Muscle layer of colon (tissue), 2 donors: ENCODE measurements at regions not wholly inside any gene's neighbourhood (a gene's known extent, or its start where the extent isn't known, plus 50 kb on each side); places are given as distances from the start of the nearest gene placed in this dataset.
"Not testable (repeated sequence)": the region's sequence is repeated elsewhere in the genome, so short reads cannot be mapped to it uniquely, and the experiment has no call there.

Experiments
- H3K27ac ChIP-seq: one replicate; pipeline ENCODE4 v1.7.0; 2013; ENCODE audit warnings: low read depth, mild to moderate bottlenecking, low read length, moderate library complexity
- H3K27me3 ChIP-seq, 2 donors: one replicate each; pipeline ENCODE4 v1.7.0; 2013; ENCODE audit warnings: low read length in 2 of 2, mild to moderate bottlenecking in 2 of 2; ENCODE audit not compliant: insufficient read depth in 2 of 2, control insufficient read depth in 1 of 2
- H3K36me3 ChIP-seq: one replicate; pipeline ENCODE4 v1.7.0; 2013; ENCODE audit warnings: mild to moderate bottlenecking, low read length; ENCODE audit not compliant: insufficient read depth
- H3K4me1 ChIP-seq: one replicate; pipeline ENCODE4 v1.7.0; 2013; ENCODE audit warnings: mild to moderate bottlenecking, low read length; ENCODE audit not compliant: insufficient read depth
- H3K4me3 ChIP-seq, 2 donors: one replicate each; pipeline ENCODE4 v1.7.0; 2013; ENCODE audit warnings: low read length in 2 of 2, low read depth in 1 of 2, mild to moderate bottlenecking in 1 of 2, moderate library complexity in 1 of 2
- H3K9ac ChIP-seq: one replicate; pipeline ENCODE4 v1.7.0; 2013; ENCODE audit warnings: low read length
- H3K9me3 ChIP-seq: one replicate; pipeline ENCODE4 v1.7.0; 2013; ENCODE audit warnings: mild to moderate bottlenecking, low read length
- donor health status: abdominal sarcoma.
- donor health status: Adenocarcinoma of cecum.

DNA sequence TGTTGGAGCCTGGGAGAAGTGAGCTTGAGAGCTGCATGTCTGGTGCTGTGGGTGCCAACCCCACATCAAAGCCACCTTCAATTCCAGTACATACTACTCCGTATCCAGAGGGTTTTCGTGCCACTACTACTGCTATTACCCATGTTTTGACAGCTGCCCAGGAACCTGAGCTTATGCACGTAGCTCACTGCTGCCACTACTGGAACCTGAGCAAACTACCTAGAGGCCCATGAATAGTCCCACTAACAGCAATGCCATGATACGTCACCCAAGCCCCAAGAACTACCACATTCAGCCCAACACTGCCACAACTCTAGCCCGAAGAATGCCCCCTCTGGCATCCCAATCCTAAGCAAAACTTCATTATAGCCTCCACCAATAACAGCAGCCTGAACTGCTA lies 215.2 kb upstream of the BCHE start:
- no peaks in the 10 kb centered on the region for H3K27me3 ChIP-seq
- no peaks in the 10 kb centered on the region for H3K4me1 ChIP-seq
- no peak overlapping the region for H3K27ac ChIP-seq
- H3K36me3 ChIP-seq = no peaks in the 10 kb centered on the region
- H3K9ac ChIP-seq = no peak overlapping the region
- no peak overlapping the region for H3K4me3 ChIP-seq
- H3K9me3 ChIP-seq = no peaks in the 10 kb centered on the region

DNA sequence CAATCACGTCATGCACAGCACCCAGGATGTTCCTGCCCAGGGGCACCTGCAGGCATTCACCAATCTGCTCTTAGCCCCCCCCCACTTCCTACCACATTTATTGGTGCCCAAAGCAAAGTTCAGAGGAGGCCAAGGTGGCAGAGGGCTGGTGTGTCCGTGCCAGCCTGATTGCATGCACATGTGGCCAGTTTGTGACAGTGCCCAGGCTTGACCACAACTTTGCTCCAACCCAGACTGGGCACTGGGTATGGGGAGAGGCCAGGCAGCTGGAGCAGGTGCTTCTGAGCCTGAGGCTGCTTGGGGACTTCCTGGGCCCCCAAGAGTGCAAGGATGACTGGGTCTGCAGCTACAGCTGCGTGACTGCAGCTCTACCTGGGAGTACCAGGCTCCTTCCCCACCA lies 192.3 kb upstream of the BCHE start:
- Histone ChIP-seq H3K4me3 (no peak overlapping the region), H3K9me3 (no peaks in the 10 kb centered on the region), H3K27me3 (no peaks in the 10 kb centered on the region), H3K4me1 (no peaks in the 10 kb centered on the region), H3K36me3 (no peaks in the 10 kb centered on the region), H3K9ac (no peak overlapping the region), H3K27ac (no peak overlapping the region)

DNA sequence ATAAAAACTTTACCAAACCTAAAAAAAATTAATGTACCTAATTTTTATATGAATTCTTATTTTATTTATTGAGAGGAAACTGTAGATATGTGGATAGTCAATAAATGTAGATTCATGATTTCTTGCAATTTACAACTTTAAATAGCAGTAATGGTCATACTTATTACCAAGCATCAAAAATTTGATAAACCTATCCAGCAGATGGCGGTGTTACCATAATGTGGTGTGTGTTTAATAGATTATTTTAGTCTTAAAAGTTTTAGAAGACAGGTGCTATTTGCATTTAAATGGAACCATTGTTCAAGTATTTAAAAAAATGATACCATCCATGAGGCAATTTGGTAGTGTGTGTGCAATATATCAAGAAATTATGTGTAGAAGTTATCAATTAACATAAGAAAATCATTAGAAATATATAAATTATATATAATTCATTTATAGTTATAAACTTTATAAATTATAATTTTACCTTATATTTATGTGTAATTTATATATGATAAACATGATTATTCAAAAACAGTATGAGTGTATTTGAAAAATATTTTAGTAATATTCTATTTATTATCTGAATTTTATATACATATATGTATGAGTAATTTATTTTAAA lies 176.0 kb upstream of the BCHE start:
- H3K4me3 ChIP-seq = no peak overlapping the region
- H3K9me3 ChIP-seq = no peaks in the 10 kb centered on the region
- no peaks in the 10 kb centered on the region for H3K27me3 ChIP-seq
- no peak overlapping the region for H3K9ac ChIP-seq
- H3K36me3 ChIP-seq = no peaks in the 10 kb centered on the region
- H3K27ac ChIP-seq = no peak overlapping the region
- no peaks in the 10 kb centered on the region for H3K4me1 ChIP-seq

DNA sequence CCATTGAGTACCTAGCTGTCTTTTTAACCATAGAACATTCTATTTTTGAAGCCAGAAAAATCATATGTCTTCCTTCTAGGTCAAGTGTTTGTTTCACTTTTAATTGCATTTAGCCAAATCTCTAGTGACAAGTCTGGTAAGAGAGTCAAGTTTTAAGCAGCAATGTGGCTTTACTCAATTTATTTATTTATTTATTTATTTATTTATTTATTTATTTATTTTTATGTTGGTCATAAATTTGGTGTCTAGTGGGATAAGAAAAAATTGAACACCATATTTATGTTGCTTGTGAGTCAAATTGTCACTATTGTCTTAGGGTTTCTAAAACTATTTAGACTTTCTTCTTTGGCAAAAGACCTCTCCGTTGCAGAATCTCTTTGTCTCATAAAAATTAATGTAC lies 174.5 kb upstream of the BCHE start:
- no peaks in the 10 kb centered on the region for H3K9me3 ChIP-seq
- no peak overlapping the region for H3K4me3 ChIP-seq
- no peaks in the 10 kb centered on the region for H3K4me1 ChIP-seq
- H3K36me3 ChIP-seq = no peaks in the 10 kb centered on the region
- H3K27me3 ChIP-seq = no peaks in the 10 kb centered on the region
- H3K9ac ChIP-seq = no peak overlapping the region
- H3K27ac ChIP-seq = no peak overlapping the region

DNA sequence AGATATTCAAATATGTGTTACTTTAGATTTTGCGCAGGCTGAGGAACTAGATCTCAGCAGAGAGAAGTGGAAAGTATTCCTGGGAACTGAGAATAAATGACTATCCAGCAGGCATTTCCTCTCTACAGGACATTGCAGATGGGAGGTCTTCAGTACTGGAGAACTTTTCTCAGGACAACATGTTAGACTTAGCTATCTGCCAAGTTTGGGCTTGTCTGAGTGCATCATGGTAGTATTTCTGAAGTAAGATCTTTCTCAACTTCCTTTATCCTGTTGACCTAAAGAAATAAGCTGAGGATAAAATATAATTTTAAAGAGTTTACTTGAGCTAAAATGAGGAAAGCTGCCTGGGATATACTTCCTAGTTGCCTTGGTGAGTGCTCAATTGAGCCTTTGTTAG lies 167.9 kb upstream of the BCHE start:
- Histone ChIP-seq H3K9ac (no peak overlapping the region), H3K27ac (no peak overlapping the region), H3K4me3 (no peak overlapping the region), H3K27me3 (no peaks in the 10 kb centered on the region), H3K4me1 (no peaks in the 10 kb centered on the region), H3K36me3 (no peaks in the 10 kb centered on the region), H3K9me3 (no peaks in the 10 kb centered on the region)

DNA sequence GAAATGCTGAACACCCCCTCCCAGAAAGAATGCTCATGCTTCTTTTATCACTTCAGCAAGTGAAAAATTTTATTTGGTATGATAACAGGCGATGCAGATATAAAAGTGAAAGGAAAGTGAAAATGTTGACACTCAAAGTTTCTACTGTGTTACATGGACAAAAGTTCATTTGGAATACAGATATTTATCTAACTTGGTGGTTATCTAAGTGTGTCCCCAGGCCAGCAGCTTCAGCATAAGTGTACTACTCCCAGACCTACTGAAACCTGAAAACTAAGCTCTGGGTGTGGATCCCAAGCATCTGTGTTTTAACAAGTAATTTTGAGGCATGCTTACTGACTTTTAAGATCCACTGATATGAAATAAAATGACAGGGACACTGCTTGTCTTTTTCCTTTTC lies 157.1 kb upstream of the BCHE start:
- no peak overlapping the region for H3K4me3 ChIP-seq
- no peaks in the 10 kb centered on the region for H3K4me1 ChIP-seq
- no peak overlapping the region for H3K27ac ChIP-seq
- H3K36me3 ChIP-seq = no peaks in the 10 kb centered on the region
- no peaks in the 10 kb centered on the region for H3K9me3 ChIP-seq
- H3K9ac ChIP-seq = no peak overlapping the region
- H3K27me3 ChIP-seq = no peaks in the 10 kb centered on the region

DNA sequence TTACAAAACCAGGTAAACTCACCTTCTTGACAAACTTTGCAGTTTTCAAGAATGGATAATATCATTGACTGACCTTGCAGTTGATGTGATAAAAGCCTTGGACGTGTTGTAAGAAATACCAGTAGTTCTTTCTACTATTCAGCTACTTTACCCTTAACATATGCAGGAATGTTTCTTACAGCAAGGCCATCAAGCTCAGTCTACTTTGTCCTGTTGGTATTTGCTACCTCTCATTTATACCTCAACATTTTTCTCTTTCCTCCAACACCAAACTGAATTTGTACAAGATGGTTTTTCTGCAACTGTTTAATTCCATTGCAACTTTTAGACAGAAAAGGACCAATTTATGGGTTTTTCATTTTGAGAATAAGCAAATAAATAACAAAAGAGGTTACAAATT lies 147.4 kb upstream of the BCHE start:
- Histone ChIP-seq H3K9ac (no peak overlapping the region), H3K9me3 (no peaks in the 10 kb centered on the region), H3K27me3 (no peaks in the 10 kb centered on the region), H3K4me3 (no peak overlapping the region), H3K36me3 (no peaks in the 10 kb centered on the region), H3K27ac (no peak overlapping the region), H3K4me1 (no peaks in the 10 kb centered on the region)

DNA sequence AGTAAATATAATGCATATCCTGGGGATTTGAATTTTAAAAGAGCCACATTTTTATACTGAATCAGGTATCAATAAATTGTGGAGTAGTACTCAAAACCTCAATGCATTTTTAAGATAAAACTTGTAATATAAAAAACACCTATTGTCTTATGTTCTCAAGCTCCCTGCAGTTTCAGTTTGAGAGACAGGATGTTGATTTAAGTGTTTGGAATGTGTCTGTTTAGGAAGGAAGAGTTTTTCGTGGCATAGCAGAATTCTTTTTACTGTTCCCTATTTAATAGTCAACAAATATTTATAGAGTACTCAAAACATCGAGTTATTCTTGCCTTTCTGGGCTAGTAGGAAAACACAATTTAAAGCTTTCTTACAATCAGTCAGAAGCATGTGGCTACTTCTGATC lies 146.1 kb upstream of the BCHE start:
- no peaks in the 10 kb centered on the region for H3K9me3 ChIP-seq
- no peak overlapping the region for H3K9ac ChIP-seq
- no peaks in the 10 kb centered on the region for H3K27me3 ChIP-seq
- H3K36me3 ChIP-seq = no peaks in the 10 kb centered on the region
- no peaks in the 10 kb centered on the region for H3K4me1 ChIP-seq
- no peak overlapping the region for H3K27ac ChIP-seq
- no peak overlapping the region for H3K4me3 ChIP-seq

DNA sequence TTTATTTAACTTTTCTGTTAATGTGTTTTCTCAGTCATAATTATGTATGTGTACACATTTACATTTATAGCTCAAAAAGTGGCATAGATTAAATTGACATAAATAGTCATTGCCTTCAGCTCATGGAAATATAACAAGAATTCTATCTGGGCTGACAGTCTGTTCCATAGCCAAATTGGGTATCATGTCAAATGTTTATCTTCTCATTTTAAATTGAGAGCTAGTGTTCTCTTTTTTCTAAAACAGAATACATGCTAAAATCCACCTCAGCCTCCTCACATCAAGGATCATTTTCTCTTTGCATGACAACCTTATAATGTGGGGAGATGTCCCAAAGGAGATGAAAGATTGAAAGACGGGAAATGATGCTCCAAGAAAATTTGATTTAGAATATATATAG lies 144.1 kb upstream of the BCHE start:
- no peaks in the 10 kb centered on the region for H3K9me3 ChIP-seq
- no peak overlapping the region for H3K4me3 ChIP-seq
- H3K9ac ChIP-seq = no peak overlapping the region
- no peaks in the 10 kb centered on the region for H3K27me3 ChIP-seq
- H3K36me3 ChIP-seq = no peaks in the 10 kb centered on the region
- H3K4me1 ChIP-seq = no peaks in the 10 kb centered on the region
- no peak overlapping the region for H3K27ac ChIP-seq

DNA sequence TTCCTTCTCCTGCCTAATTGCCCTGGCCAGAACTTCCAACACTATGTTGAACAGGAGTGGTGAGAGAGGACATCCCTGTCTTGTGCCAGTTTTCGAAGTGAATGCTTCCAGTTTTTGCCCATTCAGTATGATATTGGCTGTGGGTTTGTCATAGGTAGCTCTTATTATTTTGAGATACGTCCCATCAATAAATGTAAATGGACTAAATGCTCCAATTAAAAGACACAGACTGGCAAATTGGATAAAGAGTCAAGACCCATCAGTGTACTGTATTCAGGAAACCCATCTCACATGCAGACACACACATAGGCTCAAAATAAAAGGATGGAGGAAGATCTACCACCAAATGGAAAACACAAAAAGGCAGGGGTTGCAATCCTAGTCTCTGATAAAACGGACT lies 123.6 kb upstream of the BCHE start:
- not testable (repeated sequence) for H3K9me3 ChIP-seq, H3K9ac ChIP-seq, H3K36me3 ChIP-seq, H3K27ac ChIP-seq, H3K4me1 ChIP-seq, H3K27me3 ChIP-seq, H3K4me3 ChIP-seq

DNA sequence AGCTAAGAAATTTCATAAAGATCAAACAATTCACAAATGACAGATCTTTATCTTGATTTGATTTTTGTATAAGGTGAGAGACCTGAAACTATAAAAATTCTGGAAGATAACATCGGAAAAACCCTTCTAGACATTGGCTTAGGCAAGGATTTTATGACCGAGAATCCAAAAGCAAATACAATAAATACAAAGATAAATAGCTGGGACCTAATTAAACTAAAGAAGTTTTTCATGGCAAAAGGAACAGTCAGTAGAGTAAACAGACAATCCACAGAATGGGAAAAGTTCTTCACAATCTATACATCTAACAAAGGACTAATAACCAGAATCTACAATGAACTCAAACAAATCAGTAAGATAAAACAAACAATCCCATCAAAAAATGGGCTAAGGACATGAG lies 116.9 kb upstream of the BCHE start:
- H3K9ac ChIP-seq = no peak overlapping the region
- H3K9me3 ChIP-seq = no peaks in the 10 kb centered on the region
- no peak overlapping the region for H3K27ac ChIP-seq
- H3K4me3 ChIP-seq = no peak overlapping the region
- no peaks in the 10 kb centered on the region for H3K36me3 ChIP-seq
- no peaks in the 10 kb centered on the region for H3K27me3 ChIP-seq
- H3K4me1 ChIP-seq = no peaks in the 10 kb centered on the region

DNA sequence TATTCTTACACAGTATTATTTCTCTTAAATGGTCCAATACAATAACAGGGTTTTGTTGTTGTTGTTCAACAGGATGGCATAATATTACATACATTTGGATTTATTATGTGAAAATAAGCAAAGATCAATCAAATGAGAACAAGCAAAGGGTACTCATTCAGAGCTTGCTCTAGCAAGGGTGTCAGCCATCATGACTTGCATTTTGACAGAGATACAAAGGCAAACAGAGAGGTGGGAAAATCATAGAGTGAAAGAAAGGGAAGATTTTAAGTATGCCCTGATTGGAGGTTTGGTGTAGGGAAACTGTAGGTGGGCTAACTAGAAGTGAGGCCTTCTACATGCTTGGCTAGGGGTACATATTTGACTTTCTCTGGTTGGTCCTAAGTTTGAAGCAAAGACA lies 109.1 kb upstream of the BCHE start:
- H3K9ac ChIP-seq = no peak overlapping the region
- no peak overlapping the region for H3K4me3 ChIP-seq
- no peaks in the 10 kb centered on the region for H3K4me1 ChIP-seq
- H3K36me3 ChIP-seq = no peaks in the 10 kb centered on the region
- H3K9me3 ChIP-seq = no peaks in the 10 kb centered on the region
- H3K27me3 ChIP-seq = no peaks in the 10 kb centered on the region
- H3K27ac ChIP-seq = no peak overlapping the region
